Hepatocyte (in vitro differentiated cells): ENCODE measurements at regions not wholly inside any gene's neighbourhood (a gene's known extent, or its start where the extent isn't known, plus 50 kb on each side); places are given as distances from the start of the nearest gene placed in this dataset.
"Not testable (repeated sequence)": the region's sequence is repeated elsewhere in the genome, so short reads cannot be mapped to it uniquely, and the experiment has no call there.

Experiments used
- DNase-seq: peaks from one replicate; pipeline ENCODE4 v3.0.0-alpha.2; 2016; ENCODE audit warnings: low spot score
- H2AFZ ChIP-seq: fragments of 200-600 bp; sonication (generic); 2 replicates; pipeline ENCODE4 v1.6.0; 2016; ENCODE audit warnings: antibody characterized with exemption, mild to moderate bottlenecking
- H3K27ac ChIP-seq: fragments of 200-600 bp; sonication (generic); 2 replicates; pipeline ENCODE4 v1.5.1; 2016; ENCODE audit warnings: mild to moderate bottlenecking
- H3K27me3 ChIP-seq: fragments of 200-600 bp; sonication (generic); 2 replicates; pipeline ENCODE4 v1.6.1; 2016
- H3K36me3 ChIP-seq: fragments of 200-600 bp; sonication (generic); replicated peaks from 2 replicates; pipeline ENCODE4 v1.5.1; 2016; ENCODE audit warnings: low read depth; ENCODE audit not compliant: insufficient read depth
- H3K4me1 ChIP-seq: fragments of 200-600 bp; sonication (generic); 2 replicates; pipeline ENCODE4 v1.5.1; 2016; ENCODE audit warnings: mild to moderate bottlenecking, moderate library complexity; ENCODE audit not compliant: insufficient read depth
- H3K4me2 ChIP-seq: fragments of 200-600 bp; sonication (generic); 2 replicates; pipeline ENCODE4 v1.6.0; 2016
- H3K4me3 ChIP-seq: fragments of 200-600 bp; sonication (generic); 2 replicates; pipeline ENCODE4 v1.5.1; 2016; ENCODE audit warnings: mild to moderate bottlenecking
- H3K79me2 ChIP-seq: fragments of 200-600 bp; sonication (generic); 2 replicates; pipeline ENCODE4 v1.6.0; 2017; ENCODE audit warnings: mild to moderate bottlenecking
- H3K9me2 ChIP-seq: fragments of 200-600 bp; sonication (generic); replicated peaks from 2 replicates; pipeline ENCODE4 v1.6.0; 2017; ENCODE audit warnings: mild to moderate bottlenecking; ENCODE audit not compliant: insufficient read depth
- H3K9me3 ChIP-seq: fragments of 200-600 bp; sonication (generic); 2 replicates; pipeline ENCODE4 v1.5.1; 2016; ENCODE audit warnings: low read depth, mild to moderate bottlenecking
- H4K20me1 ChIP-seq: fragments of 200-600 bp; sonication (generic); 2 replicates; pipeline ENCODE4 v1.6.0; 2016; ENCODE audit warnings: mild to moderate bottlenecking; ENCODE audit not compliant: insufficient read depth, poor library complexity, severe bottlenecking
- CTCF ChIP-seq: fragments of 200-600 bp; sonication (generic); IDR thresholded peaks from 2 replicates; pipeline ENCODE4 v1.5.1; 2016; ENCODE audit warnings: antibody characterized with exemption, mild to moderate bottlenecking; ENCODE audit not compliant: poor library complexity
- EZH2 ChIP-seq: fragments of 200-600 bp; sonication (generic); IDR thresholded peaks from 2 replicates; pipeline ENCODE4 v1.6.1; 2016; ENCODE audit warnings: antibody characterized with exemption, mild to moderate bottlenecking, borderline replicate concordance
- EZH2phosphoT487 ChIP-seq: fragments of 200-600 bp; sonication (generic); IDR thresholded peaks from one replicate; pipeline ENCODE4 v1.6.1; 2018; ENCODE audit warnings: antibody characterized with exemption, mild to moderate bottlenecking, low read depth, moderate library complexity; ENCODE audit not compliant: unreplicated experiment, severe bottlenecking
- WGBS: methylation state at CpG from one replicate; pipeline ENCODE4 v1.1.6; 2016; ENCODE audit warnings: low lambda C conversion rate; ENCODE audit errors: missing lambda C conversion rate; 5-methylcytosine and 5-hydroxymethylcytosine counted together

- H3K4me1 ChIP-seq, H2AFZ ChIP-seq, H3K36me3 ChIP-seq, H3K9me3 ChIP-seq, H3K4me3 ChIP-seq, H3K27me3 ChIP-seq, H4K20me1 ChIP-seq, H3K9me2 ChIP-seq, H3K27ac ChIP-seq, H3K79me2 ChIP-seq, H3K4me2 ChIP-seq, DNase-seq: not testable (repeated sequence)
- 96% methylated on average over 19 of the region's 28 CpGs for WGBS
Measured at GRCh38 chr2:132220589-132220988, 58.8 kb upstream of the ANKRD30BL start.

- not testable (repeated sequence) for H3K27ac ChIP-seq, H4K20me1 ChIP-seq, H3K36me3 ChIP-seq, H3K27me3 ChIP-seq, H3K9me3 ChIP-seq, H2AFZ ChIP-seq, H3K79me2 ChIP-seq, H3K9me2 ChIP-seq, H3K4me3 ChIP-seq, H3K4me1 ChIP-seq, H3K4me2 ChIP-seq, DNase-seq
- WGBS, result no CpG with 5 or more reads among the region's 30 CpGs
Measured at GRCh38 chr2:132221886-132222285, 60.1 kb upstream of the ANKRD30BL start.

GRCh38 chr2:132252191-132252893 is 90.6 kb upstream of the ANKRD30BL start:
- DNase-seq, result no peak
- WGBS, result 95% methylated on average over 20 of the region's 38 CpGs
- Histone ChIP-seq H3K4me1 (no peaks in the 10 kb centered on the region), H3K79me2 (no peaks in the 10 kb centered on the region), H3K36me3 (no peaks in the 10 kb centered on the region), H3K9me2 (no peaks in the 10 kb centered on the region), H3K27me3 (no peaks in the 10 kb centered on the region), H3K9me3 (no peaks in the 10 kb centered on the region), H4K20me1 (no peaks in the 10 kb centered on the region), H3K4me2 (no peak overlapping the region), H3K27ac (no peak overlapping the region), H3K4me3 (no peak overlapping the region), H2AFZ (no peak overlapping the region)
- TF ChIP-seq EZH2phosphoT487 (no peak), CTCF (no peak), EZH2 (no peak)

- Histone ChIP-seq H3K4me3 (no peak overlapping the region), H3K79me2 (no peaks in the 10 kb centered on the region), H4K20me1 (no peaks in the 10 kb centered on the region), H3K27me3 (no peaks in the 10 kb centered on the region), H3K9me3 (no peaks in the 10 kb centered on the region), H3K4me1 (no peaks in the 10 kb centered on the region), H2AFZ (no peak overlapping the region), H3K9me2 (no peaks in the 10 kb centered on the region), H3K4me2 (no peak overlapping the region), H3K36me3 (no peaks in the 10 kb centered on the region), H3K27ac (no peak overlapping the region)
- TF ChIP-seq CTCF (no peak), EZH2 (no peak), EZH2phosphoT487 (no peak)
- no peak for DNase-seq
- 91% methylated on average over 8 of the region's 17 CpGs for WGBS
Measured at GRCh38 chr2:132252894-132253264, 91.1 kb upstream of the ANKRD30BL start.
